Frontal cortex (tissue), 3 donors: ENCODE measurements at regions not wholly inside any gene's neighbourhood (a gene's known extent, or its start where the extent isn't known, plus 50 kb on each side); places are given as distances from the start of the nearest gene placed in this dataset.
"Not testable (repeated sequence)": the region's sequence is repeated elsewhere in the genome, so short reads cannot be mapped to it uniquely, and the experiment has no call there.

ENCODE experiments used
- DNase-seq, 2 donors: peaks; one replicate each; pipeline ENCODE4 v3.0.0; 2012; ENCODE audit warnings: low spot score in 2 of 2
- FAIRE-seq: peaks from 2 replicates; lab custom pipeline; 2012; peaks lifted over from hg19 to GRCh38; lab: Jason Lieb, UNC
- donor health status: control.
- donor health status: control.
- donor health status: control.

- peak; percentile 29 to 38 for DNase-seq
These were observed 456.2 kb downstream of the REEP3 start for GRCh38 chr10:63977329-63977923.

DNA sequence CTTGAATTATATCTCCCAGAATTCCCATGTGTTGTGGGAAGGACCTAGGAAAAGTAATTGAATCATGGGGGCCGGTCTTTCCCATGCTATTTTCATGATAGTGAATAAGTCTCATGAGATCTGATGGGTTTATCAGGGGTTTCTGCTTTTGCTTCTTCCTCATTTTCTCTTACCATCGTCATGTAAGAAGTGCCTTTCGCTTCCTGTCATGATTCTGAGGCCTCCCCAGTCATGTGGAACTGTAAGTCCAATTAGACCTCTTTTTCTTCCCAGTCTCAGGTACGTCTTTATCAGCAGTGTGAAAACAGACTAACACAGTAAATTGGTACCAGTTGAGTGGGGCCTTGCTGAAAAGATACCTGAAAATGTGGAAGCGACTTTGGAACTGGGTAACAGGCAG, 459.7 kb downstream of the REEP3 start:
- FAIRE-seq, DNase-seq: not testable (repeated sequence)

More at GRCh38 chr10:63977329-63977923, 456.2 kb downstream of the REEP3 start:
- FAIRE-seq = no peak

GRCh38 chr10:63984061-63984460, 462.9 kb downstream of the REEP3 start:
- not testable (repeated sequence) for FAIRE-seq, DNase-seq

- DNase-seq (no peak), FAIRE-seq (no peak)
These were observed 465.3 kb downstream of the REEP3 start for GRCh38 chr10:63986536-63986935.

DNA sequence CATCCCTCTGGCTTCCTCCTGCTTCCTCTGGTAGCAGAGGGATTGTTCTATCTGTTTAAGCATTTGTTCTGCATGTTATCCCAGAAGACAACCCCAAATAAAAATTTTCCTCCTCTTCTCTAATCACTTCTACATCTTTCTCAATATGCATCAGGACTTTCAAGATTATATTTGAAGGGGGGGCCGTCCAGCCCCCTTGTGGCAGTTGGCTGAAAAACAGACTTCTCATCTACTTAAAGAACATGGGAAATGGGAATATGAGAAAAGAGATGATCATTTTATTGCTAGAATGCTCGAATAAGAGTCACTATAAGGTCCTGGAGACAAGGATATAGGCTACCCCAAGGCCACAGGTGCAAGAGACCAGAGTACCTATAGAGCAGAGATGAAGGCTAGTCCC, 466.0 kb downstream of the REEP3 start:
- FAIRE-seq = no peak

DNA sequence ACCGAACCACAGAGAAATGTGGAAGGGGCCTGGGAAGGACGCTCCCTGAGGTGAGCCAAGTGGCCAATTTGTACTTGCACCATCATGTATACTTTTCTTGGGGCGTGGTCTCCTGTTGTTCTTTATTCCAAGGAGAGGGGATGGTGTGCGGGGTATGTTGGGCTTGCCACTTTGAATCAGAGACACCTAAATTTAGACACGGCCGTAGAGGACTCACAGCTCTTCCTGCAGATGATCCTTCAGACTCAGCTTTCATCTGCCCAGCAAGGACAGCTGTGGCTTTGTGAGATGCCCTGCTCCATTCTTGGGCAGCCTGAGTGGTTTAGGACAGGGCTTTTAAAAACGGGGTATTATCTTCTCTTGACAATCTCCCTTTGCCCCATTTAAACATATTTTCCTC, 473.2 kb downstream of the REEP3 start:
- DNase-seq (no peak), FAIRE-seq (no peak)

More for the DNA sequence above, 466.0 kb downstream of the REEP3 start:
- no peak for DNase-seq

- no peak for FAIRE-seq
- DNase-seq = no peak
These were observed 486.0 kb downstream of the REEP3 start for GRCh38 chr10:64007157-64007556.

- DNase-seq = no peak
- FAIRE-seq = no peak
These were observed 489.5 kb downstream of the REEP3 start for GRCh38 chr10:64010711-64011110.

DNA sequence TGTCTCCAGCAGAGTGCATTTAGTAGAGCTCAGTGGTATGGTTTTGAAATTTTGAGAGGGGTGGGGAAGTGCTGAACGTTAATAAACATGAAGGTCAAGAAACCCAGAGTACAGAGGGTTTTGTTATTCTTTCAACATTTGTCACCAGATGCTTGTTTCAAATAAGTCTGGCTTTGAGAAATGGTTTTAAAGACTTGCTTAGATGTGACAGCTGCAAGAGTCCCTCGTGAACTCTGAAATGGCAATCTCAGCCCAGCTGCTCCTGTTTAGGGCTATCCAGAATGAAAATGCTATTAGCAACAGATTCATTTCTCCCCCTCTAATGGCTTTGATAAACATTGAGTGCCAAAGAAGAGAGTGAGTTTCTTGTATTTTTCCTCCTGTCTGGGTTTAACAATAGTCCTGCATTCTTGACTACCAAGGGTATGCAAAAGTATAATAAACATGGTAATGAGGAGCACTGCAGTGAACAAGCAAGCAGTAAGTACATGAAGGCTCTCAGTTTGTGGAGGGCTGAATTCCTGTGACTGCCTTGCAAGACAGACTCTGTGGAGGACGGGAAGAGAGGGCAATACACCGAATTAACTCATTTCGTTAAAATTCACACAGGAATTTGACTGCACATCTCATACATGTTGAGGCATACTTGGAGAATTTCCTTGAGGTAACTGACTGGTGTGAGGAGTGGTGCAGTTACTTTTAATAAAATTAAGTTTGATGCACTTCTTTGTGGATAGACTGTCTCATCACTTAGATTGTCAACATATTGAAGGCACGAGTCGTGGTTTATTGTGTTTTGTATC, 490.9 kb downstream of the REEP3 start:
- FAIRE-seq (no peak), DNase-seq (no peak)

DNA sequence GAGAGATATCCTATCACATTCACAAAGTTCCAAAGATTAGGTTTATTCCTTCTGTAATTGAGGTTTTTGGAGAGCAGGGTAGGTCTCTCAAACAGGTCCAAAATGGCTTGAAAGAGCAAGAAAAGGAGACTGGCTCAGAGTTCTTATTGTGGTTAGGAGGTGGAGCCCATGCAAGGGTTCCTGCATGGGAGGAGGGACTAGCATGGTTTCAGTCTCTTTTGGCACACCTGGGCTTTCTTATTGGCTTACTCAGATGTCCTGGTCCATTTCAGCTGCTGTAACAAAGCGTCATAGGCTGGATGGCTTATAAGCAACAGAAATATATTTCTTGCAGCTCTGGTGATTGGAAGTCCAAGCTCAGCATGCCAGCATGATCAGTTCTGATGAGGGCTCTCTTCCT, 493.1 kb downstream of the REEP3 start:
- no peak for FAIRE-seq
- no peak for DNase-seq

DNA sequence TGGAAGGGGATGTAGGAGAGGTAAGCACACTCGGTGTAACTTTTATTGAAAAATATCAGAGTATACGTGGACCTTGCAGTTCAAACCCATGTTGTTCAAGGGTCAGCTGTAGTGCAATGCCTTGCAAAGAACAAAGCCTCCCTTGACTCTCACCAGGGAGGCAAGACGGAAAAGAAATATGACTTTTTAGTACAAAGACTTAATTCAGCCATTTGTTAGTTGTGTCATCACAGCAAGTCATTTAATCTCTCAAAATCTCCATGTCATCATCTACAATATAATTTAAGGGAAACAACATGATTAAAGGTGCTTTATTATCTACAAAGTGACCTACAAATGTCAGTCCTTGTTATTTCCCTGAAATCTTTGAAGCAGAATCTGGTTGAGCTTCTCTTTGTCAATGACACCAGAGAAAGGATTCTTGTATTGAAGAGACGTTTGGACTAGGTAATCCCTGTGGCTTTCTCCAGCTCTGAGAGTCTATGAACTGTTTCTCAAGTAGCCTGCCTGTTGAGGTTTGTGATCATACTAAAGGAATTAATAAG, 502.8 kb downstream of the REEP3 start:
- DNase-seq (no peak), FAIRE-seq (no peak)

- no peak for FAIRE-seq
These were observed 512.5 kb downstream of the REEP3 start for GRCh38 chr10:64033711-64034110.

GRCh38 chr10:64036321-64036930, 515.2 kb downstream of the REEP3 start:
- peak in 1 of 2 donors; percentile 20 for DNase-seq
- no peak for FAIRE-seq

More at GRCh38 chr10:64033711-64034110, 512.5 kb downstream of the REEP3 start:
- DNase-seq = no peak

DNA sequence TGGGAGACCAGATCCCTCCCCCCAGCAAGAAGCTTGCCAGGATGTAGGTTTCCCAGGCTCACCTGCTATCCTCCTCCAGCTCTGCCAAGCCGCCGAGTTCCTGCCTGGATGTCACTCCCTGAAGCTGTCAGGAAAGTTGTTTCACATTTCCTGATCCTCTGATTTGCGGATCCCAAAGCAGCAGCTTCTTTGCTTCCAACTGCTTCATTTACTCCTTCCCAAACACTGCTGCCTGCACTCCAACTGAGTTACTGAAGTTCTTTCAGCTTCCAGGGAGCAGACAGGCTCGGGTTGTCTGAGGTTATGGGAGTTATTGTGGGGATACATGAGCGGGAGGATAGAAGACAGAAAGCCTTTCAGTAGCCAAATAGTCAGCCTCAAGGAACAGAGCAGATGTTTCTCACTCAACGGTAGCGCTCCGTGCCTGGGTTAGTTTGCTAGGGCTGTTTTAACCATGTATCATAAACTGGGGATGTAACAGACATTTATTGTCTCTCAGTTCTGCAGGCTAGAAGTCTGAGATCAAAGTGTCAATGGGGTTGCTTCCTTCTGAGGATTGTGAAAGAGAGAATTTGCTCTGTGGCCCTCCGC, 516.0 kb downstream of the REEP3 start:
- DNase-seq (no peak), FAIRE-seq (no peak)

GRCh38 chr10:64038107-64038506, 516.9 kb downstream of the REEP3 start:
- no peak for FAIRE-seq
- DNase-seq = no peak

DNA sequence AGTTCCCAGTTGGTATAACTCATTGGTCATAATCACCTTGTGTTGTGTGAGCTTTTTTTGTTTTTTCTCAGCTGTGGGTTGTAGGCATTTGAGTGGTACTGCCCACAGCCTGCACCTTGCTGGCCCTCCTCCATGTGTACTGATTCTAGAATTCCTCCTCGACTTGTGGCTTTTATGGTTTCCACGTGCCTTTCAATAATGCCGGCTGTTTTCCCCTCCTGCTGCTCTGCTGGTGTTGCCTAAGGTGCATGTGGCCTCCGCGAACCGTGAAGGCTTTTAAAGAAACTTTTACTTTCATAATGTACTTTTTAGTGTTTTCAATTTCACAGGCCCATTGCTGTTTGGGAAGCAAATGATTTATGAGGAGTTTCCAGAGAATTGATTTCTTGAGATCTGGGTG, 518.0 kb downstream of the REEP3 start:
- FAIRE-seq (no peak), DNase-seq (no peak)

DNA sequence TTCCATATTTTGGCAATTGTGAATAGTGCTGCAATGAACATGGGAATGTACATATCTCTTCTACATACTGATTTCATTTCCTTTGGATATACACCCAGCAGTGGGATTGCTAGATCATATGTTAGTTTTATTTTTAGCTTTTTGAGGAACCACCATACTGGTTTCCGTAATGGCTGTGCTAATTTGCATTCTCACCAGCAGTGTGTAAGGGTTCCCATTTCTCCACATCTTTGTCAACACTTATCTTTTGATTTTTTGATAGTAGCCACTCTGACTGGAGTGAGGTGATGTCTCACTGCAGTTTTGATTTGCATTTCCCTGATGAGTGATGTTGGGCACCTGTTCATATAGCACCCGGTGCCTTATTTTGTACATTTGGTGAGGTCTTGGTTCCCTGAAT, 519.6 kb downstream of the REEP3 start:
- DNase-seq (no peak), FAIRE-seq (no peak)

DNA sequence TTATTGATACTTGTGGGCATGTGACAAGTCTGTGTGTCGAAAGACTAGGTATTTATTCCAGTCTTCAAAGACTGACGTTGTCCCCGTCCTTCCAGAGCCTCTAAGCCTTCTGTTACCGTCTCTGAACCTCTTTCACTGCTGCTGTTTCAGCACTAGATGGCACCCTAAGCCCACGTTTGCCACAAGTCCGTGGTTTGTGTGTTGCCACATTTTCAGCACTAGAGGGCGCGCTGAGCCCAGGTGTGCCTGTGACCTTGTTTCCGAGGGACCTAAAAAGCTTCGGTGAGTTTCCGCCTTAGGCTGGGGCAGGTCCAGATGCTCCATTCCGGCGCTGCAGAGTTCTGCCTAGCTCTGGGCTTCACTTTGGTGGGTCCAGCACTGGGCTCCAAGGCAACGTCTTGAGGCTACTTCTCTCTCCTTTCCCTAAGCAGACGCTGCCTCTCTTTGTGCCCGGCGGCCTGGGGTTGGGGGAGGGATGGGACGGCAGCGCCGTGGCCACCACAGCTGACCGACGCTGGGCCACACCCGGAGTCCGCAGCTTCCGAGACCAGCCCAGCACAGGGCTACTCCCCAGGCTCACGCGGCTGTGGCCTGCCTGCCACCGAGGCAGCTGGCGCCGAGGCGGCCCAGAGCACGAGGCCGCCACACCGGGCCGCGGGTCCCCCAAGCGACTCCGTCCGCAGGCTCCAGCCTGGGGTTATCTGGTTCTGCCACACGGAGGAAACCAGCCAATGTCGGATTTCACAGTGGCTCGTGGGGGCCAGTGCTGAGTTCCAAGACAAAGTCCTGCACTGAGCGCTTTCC, 520.2 kb downstream of the REEP3 start:
- FAIRE-seq (no peak), DNase-seq (peak; percentile 54 to 56)

DNA sequence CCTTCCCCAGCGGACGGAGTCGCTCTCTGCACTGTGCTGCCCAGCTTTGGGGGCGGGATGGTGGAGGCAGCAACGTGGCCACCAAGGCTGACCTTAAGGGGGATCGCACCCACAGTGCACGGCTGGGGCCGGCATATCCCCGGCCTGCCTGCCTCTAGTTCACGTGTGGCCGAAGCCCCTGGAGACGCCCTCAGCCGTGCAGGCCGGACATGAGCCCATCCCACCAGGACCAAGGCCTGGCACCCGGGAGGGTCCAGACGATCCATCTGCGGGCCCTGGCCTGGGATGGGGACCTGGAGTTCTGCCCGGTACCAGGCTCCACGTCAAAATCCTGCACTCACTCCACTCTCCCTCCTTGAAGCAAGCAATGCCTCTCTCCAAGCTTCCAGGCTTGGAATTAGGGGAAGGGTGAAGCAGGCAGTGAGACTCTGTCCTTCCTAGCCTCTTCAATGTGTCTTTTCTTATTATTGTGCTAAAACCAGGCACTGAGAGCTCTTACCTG, 520.8 kb downstream of the REEP3 start:
- no peak for FAIRE-seq

More for the DNA sequence above, 520.8 kb downstream of the REEP3 start:
- DNase-seq = no peak
